ENCODE measurements at regions not wholly inside any gene's neighbourhood (a gene's known extent, or its start where the extent isn't known, plus 50 kb on each side); places are given as distances from the start of the nearest gene placed in this dataset.

DNA sequence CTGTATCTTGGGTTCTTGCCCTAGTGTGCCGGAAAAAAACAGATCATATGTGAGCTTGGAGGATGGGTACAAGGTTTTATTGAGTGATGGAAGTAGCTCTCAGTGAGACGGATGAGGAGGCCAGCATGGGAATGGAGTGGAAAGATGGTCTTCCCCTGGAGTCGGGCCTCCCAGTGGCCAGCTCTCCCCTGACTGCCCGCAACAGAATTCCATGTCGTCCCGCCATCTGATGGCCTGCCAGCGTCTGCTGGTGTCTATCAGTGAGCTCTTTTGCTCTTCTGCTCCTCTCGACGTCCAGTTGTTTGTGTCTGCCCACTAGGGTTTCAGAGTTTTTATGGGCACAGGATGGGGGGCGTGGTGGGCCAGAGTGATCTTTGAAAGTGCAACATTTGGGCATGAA, 315.2 kb upstream of the BRINP3 start:
- ChIA-PET CTCF (no interaction called here), POLR2A (no interaction called here)

More for the DNA sequence above, 315.2 kb upstream of the BRINP3 start:
- intact Hi-C loops (cut with micrococcal nuclease; ENCODE audit: unreplicated experiment) (no loop called here), in situ Hi-C loops (cut with MboI) (no loop called here)
- TF ChIP-seq TCF7 (IDR thresholded peaks at IDR 0.05; ENCODE audit: borderline replicate concordance) (no peak), POLR2AphosphoS2 (IDR thresholded peaks at IDR 0.05; ENCODE audit: low read depth, low read length) (no peak), PML (IDR thresholded peaks at IDR 0.05; ENCODE audit: low read length) (no peak), KLF5 (IDR thresholded peaks at IDR 0.05; ENCODE audit: partially characterized antibody) (no peak), BCL11A (IDR thresholded peaks at IDR 0.05; ENCODE audit: low read depth, low read length) (no peak), KAT2A (conservative IDR thresholded peaks at IDR 0.05; ENCODE audit: control insufficient read depth, low read depth, low read length) (no peak), SRF (IDR thresholded peaks at IDR 0.05; ENCODE audit: low read depth in 2 of 2, low read length in 2 of 2) (no peak), RELA (IDR thresholded peaks at IDR 0.05; ENCODE audit: borderline replicate concordance, partially characterized antibody) (no peak), MEF2B (IDR thresholded peaks at IDR 0.05; ENCODE audit: partially characterized antibody, poor library complexity, severe bottlenecking) (no peak), CHD4 (IDR thresholded peaks at IDR 0.05) (no peak), ATF7 (IDR thresholded peaks at IDR 0.05; ENCODE audit: low read depth) (no peak), IKZF1 (conservative IDR thresholded peaks at IDR 0.05) (no peak), RAD51 (IDR thresholded peaks at IDR 0.05) (no peak), HDAC2 (IDR thresholded peaks at IDR 0.05) (no peak), MTA2 (IDR thresholded peaks at IDR 0.05; ENCODE audit: low read depth) (no peak), ZSCAN29 (IDR thresholded peaks at IDR 0.05) (no peak)
- TF ChIP-seq, protein P1, sequence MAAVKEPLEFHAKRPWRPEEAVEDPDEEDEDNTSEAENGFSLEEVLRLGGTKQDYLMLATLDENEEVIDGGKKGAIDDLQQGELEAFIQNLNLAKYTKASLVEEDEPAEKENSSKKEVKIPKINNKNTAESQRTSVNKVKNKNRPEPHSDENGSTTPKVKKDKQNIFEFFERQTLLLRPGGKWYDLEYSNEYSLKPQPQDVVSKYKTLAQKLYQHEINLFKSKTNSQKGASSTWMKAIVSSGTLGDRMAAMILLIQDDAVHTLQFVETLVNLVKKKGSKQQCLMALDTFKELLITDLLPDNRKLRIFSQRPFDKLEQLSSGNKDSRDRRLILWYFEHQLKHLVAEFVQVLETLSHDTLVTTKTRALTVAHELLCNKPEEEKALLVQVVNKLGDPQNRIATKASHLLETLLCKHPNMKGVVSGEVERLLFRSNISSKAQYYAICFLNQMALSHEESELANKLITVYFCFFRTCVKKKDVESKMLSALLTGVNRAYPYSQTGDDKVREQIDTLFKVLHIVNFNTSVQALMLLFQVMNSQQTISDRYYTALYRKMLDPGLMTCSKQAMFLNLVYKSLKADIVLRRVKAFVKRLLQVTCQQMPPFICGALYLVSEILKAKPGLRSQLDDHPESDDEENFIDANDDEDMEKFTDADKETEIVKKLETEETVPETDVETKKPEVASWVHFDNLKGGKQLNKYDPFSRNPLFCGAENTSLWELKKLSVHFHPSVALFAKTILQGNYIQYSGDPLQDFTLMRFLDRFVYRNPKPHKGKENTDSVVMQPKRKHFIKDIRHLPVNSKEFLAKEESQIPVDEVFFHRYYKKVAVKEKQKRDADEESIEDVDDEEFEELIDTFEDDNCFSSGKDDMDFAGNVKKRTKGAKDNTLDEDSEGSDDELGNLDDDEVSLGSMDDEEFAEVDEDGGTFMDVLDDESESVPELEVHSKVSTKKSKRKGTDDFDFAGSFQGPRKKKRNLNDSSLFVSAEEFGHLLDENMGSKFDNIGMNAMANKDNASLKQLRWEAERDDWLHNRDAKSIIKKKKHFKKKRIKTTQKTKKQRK (IDR thresholded peaks at IDR 0.05; ENCODE audit: low read depth, low read length), result no peak
- TF ChIP-seq, protein P2, sequence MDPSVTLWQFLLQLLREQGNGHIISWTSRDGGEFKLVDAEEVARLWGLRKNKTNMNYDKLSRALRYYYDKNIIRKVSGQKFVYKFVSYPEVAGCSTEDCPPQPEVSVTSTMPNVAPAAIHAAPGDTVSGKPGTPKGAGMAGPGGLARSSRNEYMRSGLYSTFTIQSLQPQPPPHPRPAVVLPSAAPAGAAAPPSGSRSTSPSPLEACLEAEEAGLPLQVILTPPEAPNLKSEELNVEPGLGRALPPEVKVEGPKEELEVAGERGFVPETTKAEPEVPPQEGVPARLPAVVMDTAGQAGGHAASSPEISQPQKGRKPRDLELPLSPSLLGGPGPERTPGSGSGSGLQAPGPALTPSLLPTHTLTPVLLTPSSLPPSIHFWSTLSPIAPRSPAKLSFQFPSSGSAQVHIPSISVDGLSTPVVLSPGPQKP (IDR thresholded peaks at IDR 0.05; ENCODE audit: low read depth, low read length), result no peak
- H3K4me2 ChIP-seq (ENCODE audit: control insufficient read depth, insufficient read depth), result no peak overlapping the region
- no peak for FAIRE-seq
- no peak overlapping the region for H2AFZ ChIP-seq (ENCODE audit: control insufficient read depth, low read depth, low read length)
- no peak for DNase-seq (ENCODE audit: low read depth, low spot score)
- H3K27me3 ChIP-seq (replicated peaks in 1 of 2; ENCODE audit: control insufficient read depth in 2 of 2, insufficient read depth in 2 of 2, low read length in 1 of 2), result no peaks in the 10 kb centered on the region
- no peaks in the 10 kb centered on the region for H3K9me3 ChIP-seq (replicated peaks; ENCODE audit: control insufficient read depth, insufficient read depth, low read length)
- H3K27ac ChIP-seq (ENCODE audit: control insufficient read depth, insufficient read depth), result no peak overlapping the region
- no peak for ATAC-seq
- ChIA-PET RAD21 (ENCODE audit: unreplicated experiment) (no interaction called here), SMC1A (ENCODE audit: uncharacterized antibody, unreplicated experiment) (no interaction called here)
- H3K4me3 ChIP-seq, result no peak overlapping the region
- H3K4me1 ChIP-seq (ENCODE audit: control insufficient read depth, insufficient read depth, low read length), result no peaks in the 10 kb centered on the region
- no peaks in the 10 kb centered on the region for H3K36me3 ChIP-seq (ENCODE audit: control insufficient read depth in 2 of 2, insufficient read depth in 2 of 2, low read length in 1 of 2)
- BruUV-seq (replicated peaks), result no TSS peak
- no peaks in the 10 kb centered on the region for H3K79me2 ChIP-seq (ENCODE audit: control insufficient read depth, insufficient read depth, low read length)
- WGBS (ENCODE audit: insufficient coverage, insufficient replicate concordance, low lambda C conversion rate, missing lambda C conversion rate), result 21% methylated on average over 10 of the region's 10 CpGs
- no peak overlapping the region for H3K9ac ChIP-seq (ENCODE audit: control insufficient read depth, insufficient read depth, low read length)
- H4K20me1 ChIP-seq (ENCODE audit: control insufficient read depth, insufficient read depth), result no peaks in the 10 kb centered on the region

Measured in GM12878 (cell line).